ENCODE measurements at regions not wholly inside any gene's neighbourhood (a gene's known extent, or its start where the extent isn't known, plus 50 kb on each side); places are given as distances from the start of the nearest gene placed in this dataset.

DNA sequence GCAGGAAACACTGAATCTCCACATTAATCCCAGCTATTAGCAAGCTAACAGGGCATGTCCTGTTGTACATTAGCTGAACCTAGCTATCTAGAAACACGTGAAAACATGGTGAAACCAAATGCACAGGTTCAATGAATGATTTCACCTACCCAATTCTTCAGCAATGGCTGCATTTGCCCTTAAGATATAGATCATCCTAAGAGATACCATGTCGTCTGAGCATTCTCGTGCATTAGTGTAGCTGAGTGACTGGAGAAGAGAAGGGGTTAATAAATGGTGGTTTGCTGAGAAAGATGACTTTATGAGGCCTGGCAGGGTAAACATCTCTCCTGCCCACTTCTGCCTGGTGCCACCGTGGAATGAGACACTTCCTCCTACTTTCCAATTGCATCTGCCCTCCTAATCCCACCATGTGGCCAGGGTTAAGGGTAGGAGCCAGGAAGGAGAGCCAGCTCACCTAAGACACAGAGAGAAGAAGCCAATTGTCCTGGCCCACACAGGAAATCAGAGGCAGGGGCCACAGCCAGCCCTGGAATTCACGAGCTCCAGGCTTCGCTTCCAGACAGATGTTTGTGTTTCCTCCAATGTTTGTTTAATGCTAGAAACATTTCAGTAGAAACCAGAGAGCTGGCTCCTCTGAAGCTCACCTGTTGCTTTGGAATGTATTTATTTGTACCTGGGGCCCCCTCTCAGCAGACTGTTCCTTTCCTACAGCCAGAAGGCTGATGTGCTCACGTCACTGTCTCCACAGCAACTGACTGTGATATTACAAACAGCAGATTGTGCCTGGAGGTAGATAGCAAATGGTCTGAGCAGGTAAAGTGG is 126.0 kb upstream of the PARP11 start:
- TF ChIP-seq CTCF (tag by site-specific recombination; IDR thresholded peaks at IDR 0.05) (no peak), ZNF76 (tag by site-specific recombination; IDR thresholded peaks at IDR 0.05; ENCODE audit: borderline replicate concordance, low read depth) (no peak), TCF7L2 (IDR thresholded peaks at IDR 0.05; ENCODE audit: borderline replicate concordance, low read depth, low read length) (no peak), ZBTB17 (tag by site-specific recombination; IDR thresholded peaks at IDR 0.05) (no peak)
